GM12875 (cell line): ENCODE measurements at regions not wholly inside any gene's neighbourhood (a gene's known extent, or its start where the extent isn't known, plus 50 kb on each side); places are given as distances from the start of the nearest gene placed in this dataset.

ENCODE experiments used
- H3K4me3 ChIP-seq: one replicate; pipeline ENCODE4 v1.5.1; 2011; ENCODE audit warnings: low read depth, low read length, control low read depth
- CTCF ChIP-seq: IDR thresholded peaks from 2 replicates; pipeline ENCODE4 v1.5.1; 2011; ENCODE audit warnings: low read depth, mild to moderate bottlenecking, control low read depth, inconsistent platforms, low read length, moderate library complexity, borderline replicate concordance; ENCODE audit not compliant: insufficient read depth

- TF ChIP-seq CTCF = no peak
- H3K4me3 ChIP-seq = no peak overlapping the region
Observed at GRCh38 chr3:59339818-59340217, 290.0 kb upstream of the CFAP20DC start.

- H3K4me3 ChIP-seq = no peak overlapping the region
Observed at GRCh38 chr3:59338934-59339333, 289.1 kb upstream of the CFAP20DC start.

GRCh38 chr3:59335338-59335737 is 285.5 kb upstream of the CFAP20DC start:
- no peak overlapping the region for H3K4me3 ChIP-seq
- TF ChIP-seq CTCF = no peak

More at GRCh38 chr3:59338934-59339333, 289.1 kb upstream of the CFAP20DC start:
- TF ChIP-seq CTCF = no peak

GRCh38 chr3:59334585-59334984 is 284.8 kb upstream of the CFAP20DC start:
- no peak overlapping the region for H3K4me3 ChIP-seq
- TF ChIP-seq CTCF = no peak

- H3K4me3 ChIP-seq = no peak overlapping the region
- no peak for TF ChIP-seq CTCF
Observed at GRCh38 chr3:59327376-59327808, 277.6 kb upstream of the CFAP20DC start.

GRCh38 chr3:59326246-59327024 is 276.6 kb upstream of the CFAP20DC start:
- TF ChIP-seq CTCF = peak; percentile 48; the same call in 1 of the 2 replicates
- H3K4me3 ChIP-seq = no peak overlapping the region

- no peak for TF ChIP-seq CTCF
- H3K4me3 ChIP-seq = no peak overlapping the region
Observed at GRCh38 chr3:59321881-59322540, 272.2 kb upstream of the CFAP20DC start.
